Muscle of leg (tissue), 3 donors: ENCODE measurements at regions not wholly inside any gene's neighbourhood (a gene's known extent, or its start where the extent isn't known, plus 50 kb on each side); places are given as distances from the start of the nearest gene placed in this dataset.

Experiments used
- DNase-seq: peaks from one replicate; pipeline ENCODE4 v3.0.0; 2013
- H3K27ac ChIP-seq: one replicate; pipeline ENCODE4 v1.5.1; 2013; ENCODE audit warnings: mild to moderate bottlenecking, low read length, control low read depth
- H3K27me3 ChIP-seq: one replicate; pipeline ENCODE4 v1.6.1; 2013; ENCODE audit warnings: low read length; ENCODE audit not compliant: control insufficient read depth, insufficient read depth
- H3K36me3 ChIP-seq: one replicate; pipeline ENCODE4 v1.6.1; 2013; ENCODE audit warnings: low read length; ENCODE audit not compliant: control insufficient read depth, insufficient read depth
- H3K4me1 ChIP-seq: one replicate; pipeline ENCODE4 v1.6.1; 2013; ENCODE audit warnings: low read length; ENCODE audit not compliant: control insufficient read depth, insufficient read depth
- H3K4me3 ChIP-seq: one replicate; pipeline ENCODE4 v1.5.1; 2013; ENCODE audit warnings: low read length, control low read depth
- H3K9me3 ChIP-seq: replicated peaks from 2 replicates; pipeline ENCODE4 v1.6.1; 2013; ENCODE audit warnings: low read depth, low read length; ENCODE audit not compliant: control insufficient read depth
- WGBS: methylation state at CpG from one replicate; pipeline ENCODE4 v1.1.5; 2013; ENCODE audit warnings: missing lambda C conversion rate; ENCODE audit not compliant: insufficient coverage; 5-methylcytosine and 5-hydroxymethylcytosine counted together

- Histone ChIP-seq H3K4me3 (no peak overlapping the region), H3K27me3 (no peaks in the 10 kb centered on the region), H3K27ac (no peak overlapping the region), H3K4me1 (peaks cover 21% of the 10 kb centered on the region), H3K36me3 (peaks cover 8% of the 10 kb centered on the region), H3K9me3 (no peaks in the 10 kb centered on the region)
- DNase-seq: no peak
- WGBS: 91% methylated on average over 7 of the region's 8 CpGs
These were observed 208.9 kb downstream of the GLI2 start for GRCh38 chr2:120944575-120944974.

DNA sequence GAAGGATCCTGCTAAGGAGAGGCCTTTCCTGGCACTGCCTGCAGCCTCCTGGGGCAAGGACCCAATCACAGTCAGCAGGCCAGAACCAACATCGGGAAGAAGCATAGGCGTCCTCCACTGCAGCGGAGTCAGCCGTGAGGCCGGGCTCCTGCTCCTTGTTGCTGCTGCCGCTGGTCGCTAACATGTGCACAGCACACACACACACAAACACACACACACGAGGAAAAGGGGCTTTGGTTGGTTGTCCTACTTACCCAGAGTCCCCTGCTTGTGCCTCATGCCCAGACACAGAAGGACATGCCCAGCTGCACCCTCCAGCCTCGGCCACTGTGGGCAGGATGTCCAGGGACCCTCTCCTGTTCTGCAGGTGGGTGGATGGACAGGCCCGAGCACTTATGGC is 209.4 kb downstream of the GLI2 start:
- H3K4me3 ChIP-seq: no peak overlapping the region
- peaks cover 8% of the 10 kb centered on the region for H3K36me3 ChIP-seq
- DNase-seq: no peak
- no peaks in the 10 kb centered on the region for H3K9me3 ChIP-seq
- no peak overlapping the region for H3K27ac ChIP-seq
- WGBS: 74% methylated on average over 9 of the region's 10 CpGs
- no peaks in the 10 kb centered on the region for H3K27me3 ChIP-seq
- H3K4me1 ChIP-seq: peaks cover 20% of the 10 kb centered on the region

- Histone ChIP-seq H3K9me3 (no peaks in the 10 kb centered on the region), H3K27ac (no peak overlapping the region), H3K4me3 (no peak overlapping the region), H3K4me1 (peaks cover 19% of the 10 kb centered on the region), H3K27me3 (no peaks in the 10 kb centered on the region), H3K36me3 (peaks cover 8% of the 10 kb centered on the region)
- 77% methylated on average over 3 of the region's 4 CpGs for WGBS
- no peak for DNase-seq
These were observed 210.3 kb downstream of the GLI2 start for GRCh38 chr2:120945832-120946499.

DNA sequence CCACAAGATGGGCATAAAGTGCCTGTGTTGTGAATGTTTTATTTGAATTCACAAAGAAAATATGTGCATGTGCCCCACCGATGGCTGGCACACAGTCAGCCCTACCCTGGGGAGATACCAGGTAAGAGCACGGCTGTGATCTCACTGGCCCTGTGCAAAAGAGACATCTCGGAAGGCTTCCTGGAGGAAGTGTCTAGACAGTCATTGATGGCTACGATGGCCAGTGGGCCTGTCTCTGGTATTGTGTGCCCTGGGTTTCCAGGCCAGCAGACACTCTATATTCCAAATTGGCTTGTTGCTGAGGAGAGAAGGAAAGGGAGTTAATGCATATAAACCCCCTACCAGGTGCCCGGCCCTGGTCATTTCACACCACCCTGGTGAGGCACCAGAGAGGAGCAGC is 211.7 kb downstream of the GLI2 start:
- H3K27ac ChIP-seq: no peak overlapping the region
- H3K27me3 ChIP-seq: no peaks in the 10 kb centered on the region
- DNase-seq: no peak
- H3K36me3 ChIP-seq: peaks cover 14% of the 10 kb centered on the region
- WGBS: 96% methylated on average over 2 of the region's 5 CpGs
- peaks cover 15% of the 10 kb centered on the region for H3K4me1 ChIP-seq
- H3K4me3 ChIP-seq: no peak overlapping the region
- no peaks in the 10 kb centered on the region for H3K9me3 ChIP-seq

DNA sequence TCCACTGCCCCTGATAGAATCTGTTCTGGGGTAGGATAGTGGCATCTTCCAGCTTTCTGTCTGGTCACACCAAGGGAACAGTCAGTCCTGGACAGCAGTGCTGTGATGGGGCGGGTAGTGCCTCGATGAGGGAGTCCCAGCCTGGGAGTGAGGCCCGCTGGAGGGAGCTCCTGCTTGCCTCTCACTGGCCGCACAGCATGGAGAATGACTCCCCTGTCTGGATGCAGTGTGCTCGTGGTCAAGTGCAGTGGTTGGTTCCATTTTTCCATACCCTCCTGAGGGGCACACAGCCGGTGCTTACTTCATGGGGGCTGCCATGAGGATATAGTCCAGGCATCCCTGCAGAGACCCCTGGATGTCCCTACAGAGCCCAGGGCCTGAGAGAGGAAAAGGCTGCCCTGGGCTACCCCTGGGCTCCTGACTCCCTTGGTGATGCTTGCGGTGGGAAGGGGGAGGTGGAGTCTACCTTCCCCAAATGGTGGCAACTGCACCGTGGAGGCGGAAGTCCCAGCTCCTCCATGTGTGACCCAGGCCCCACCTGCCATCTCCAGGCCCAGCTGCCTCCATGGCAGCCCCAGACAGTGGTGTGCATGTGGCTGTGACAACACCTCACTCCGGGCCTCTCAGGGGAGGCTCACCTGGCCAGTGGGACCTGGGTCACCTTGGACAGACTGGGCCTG is 212.5 kb downstream of the GLI2 start:
- Histone ChIP-seq H3K36me3 (peaks cover 14% of the 10 kb centered on the region), H3K27ac (no peak overlapping the region), H3K4me1 (peaks cover 23% of the 10 kb centered on the region), H3K27me3 (no peaks in the 10 kb centered on the region), H3K4me3 (no peak overlapping the region), H3K9me3 (no peaks in the 10 kb centered on the region)
- WGBS: 79% methylated on average over 9 of the region's 10 CpGs
- DNase-seq: no peak

DNA sequence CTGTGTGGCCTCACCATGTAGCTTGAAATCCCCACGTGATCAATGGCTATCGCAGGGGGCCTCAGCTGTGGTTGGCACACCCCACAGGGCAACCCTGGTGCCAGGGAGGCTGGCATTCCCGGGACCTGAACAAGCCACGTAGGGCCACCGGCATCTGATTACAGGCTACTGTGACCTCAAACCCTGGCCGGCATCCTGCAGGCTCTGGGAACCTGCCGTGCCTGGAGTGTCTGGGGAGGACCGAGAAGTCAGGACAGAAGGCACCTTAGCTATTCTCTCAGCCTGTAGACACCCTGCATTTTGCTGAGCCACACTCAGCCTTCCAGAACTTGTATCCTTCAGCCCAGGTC is 213.0 kb downstream of the GLI2 start:
- no peak overlapping the region for H3K27ac ChIP-seq
- peaks cover 13% of the 10 kb centered on the region for H3K36me3 ChIP-seq
- no peaks in the 10 kb centered on the region for H3K9me3 ChIP-seq
- H3K27me3 ChIP-seq: no peaks in the 10 kb centered on the region
- no peak overlapping the region for H3K4me3 ChIP-seq
- H3K4me1 ChIP-seq: peaks cover 28% of the 10 kb centered on the region
- DNase-seq: no peak
- WGBS: 80% methylated on average over 8 of the region's 8 CpGs

GRCh38 chr2:120949027-120949956 is 213.6 kb downstream of the GLI2 start:
- no peak overlapping the region for H3K27ac ChIP-seq
- DNase-seq: no peak
- peaks cover 30% of the 10 kb centered on the region for H3K4me1 ChIP-seq
- H3K27me3 ChIP-seq: no peaks in the 10 kb centered on the region
- no peak overlapping the region for H3K4me3 ChIP-seq
- H3K36me3 ChIP-seq: peaks cover 11% of the 10 kb centered on the region
- no peaks in the 10 kb centered on the region for H3K9me3 ChIP-seq
- WGBS: 70% methylated on average over 10 of the region's 12 CpGs

DNA sequence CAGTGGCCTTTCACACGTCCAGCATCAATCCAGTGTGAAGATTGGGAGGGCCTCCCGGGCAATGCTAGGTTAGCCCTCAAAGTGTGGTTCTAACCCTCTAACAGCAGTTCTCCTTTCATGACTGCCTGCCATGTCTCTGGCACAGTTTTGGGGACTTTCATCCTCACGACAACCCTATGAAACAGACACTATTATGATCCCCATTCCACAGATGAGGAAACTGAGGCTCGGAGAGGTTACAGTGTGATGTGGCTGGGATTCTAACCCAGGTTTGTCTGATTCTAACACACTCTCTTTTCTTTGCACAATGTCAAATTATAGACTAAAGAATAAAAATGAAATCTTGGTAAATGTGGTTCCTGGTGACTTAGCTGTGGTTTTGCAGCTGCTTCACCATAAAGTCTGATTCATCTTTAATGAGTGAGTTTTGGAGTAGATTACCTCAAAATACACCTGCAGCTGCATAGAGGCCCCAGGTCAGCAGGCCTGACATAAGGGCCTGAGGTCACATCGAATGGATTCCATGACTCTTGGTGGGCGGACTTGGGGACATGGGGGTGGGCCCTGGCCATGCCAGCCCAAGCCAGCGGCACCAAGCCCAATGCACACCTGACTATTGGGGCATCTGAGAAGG is 214.4 kb downstream of the GLI2 start:
- Histone ChIP-seq H3K4me3 (no peak overlapping the region), H3K36me3 (peaks cover 12% of the 10 kb centered on the region), H3K27ac (no peak overlapping the region), H3K9me3 (no peaks in the 10 kb centered on the region), H3K27me3 (no peaks in the 10 kb centered on the region), H3K4me1 (peaks cover 30% of the 10 kb centered on the region)
- no peak for DNase-seq
- WGBS: 77% methylated on average over 5 of the region's 7 CpGs

DNA sequence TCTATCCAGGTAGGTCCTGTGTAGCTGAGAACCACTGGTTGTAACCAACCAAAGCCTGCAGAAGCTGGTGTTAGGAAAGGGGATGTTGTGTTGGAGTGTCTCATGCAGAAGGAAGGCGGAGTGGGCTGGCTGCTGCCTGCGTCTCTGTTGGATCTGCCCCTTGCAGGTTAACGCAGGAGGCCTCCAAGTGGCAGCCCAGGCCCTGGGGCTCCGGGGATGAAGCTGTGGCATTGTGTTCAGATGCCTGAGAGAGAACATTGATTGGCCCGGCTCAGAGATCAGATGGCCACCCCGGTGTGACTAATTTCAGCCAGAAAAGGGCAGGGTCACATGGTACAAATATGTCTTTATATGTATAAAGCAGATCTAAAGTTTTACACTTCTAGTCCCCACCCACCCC is 216.0 kb downstream of the GLI2 start:
- Histone ChIP-seq H3K4me1 (peaks cover 30% of the 10 kb centered on the region), H3K4me3 (no peak overlapping the region), H3K27me3 (no peaks in the 10 kb centered on the region), H3K9me3 (no peaks in the 10 kb centered on the region), H3K36me3 (peaks cover 24% of the 10 kb centered on the region), H3K27ac (no peak overlapping the region)
- DNase-seq: no peak
- 84% methylated on average over 4 of the region's 6 CpGs for WGBS

- 77% methylated on average over 7 of the region's 9 CpGs for WGBS
- H3K27me3 ChIP-seq: no peaks in the 10 kb centered on the region
- H3K9me3 ChIP-seq: no peaks in the 10 kb centered on the region
- H3K4me1 ChIP-seq: peaks cover 32% of the 10 kb centered on the region
- no peak overlapping the region for H3K4me3 ChIP-seq
- peak; percentile 37 for DNase-seq
- H3K36me3 ChIP-seq: peaks cover 31% of the 10 kb centered on the region
- no peak overlapping the region for H3K27ac ChIP-seq
These were observed 216.7 kb downstream of the GLI2 start for GRCh38 chr2:120952318-120952717.
